Loucy (cell line): ENCODE measurements at regions not wholly inside any gene's neighbourhood (a gene's known extent, or its start where the extent isn't known, plus 50 kb on each side); places are given as distances from the start of the nearest gene placed in this dataset.

ENCODE experiments used
- EZH2phosphoT487 ChIP-seq: fragments of 200-600 bp; IDR thresholded peaks from 2 replicates; pipeline ENCODE4 v1.6.1; 2018; ENCODE audit warnings: antibody characterized with exemption, mild to moderate bottlenecking, moderate library complexity, borderline replicate concordance
- TF ChIP-seq, protein P1 (sequence below): fragments of 200-600 bp; sonication (generic); conservative IDR thresholded peaks from 2 replicates; pipeline ENCODE4 v1.5.1; 2014; ENCODE audit warnings: mild to moderate bottlenecking, antibody characterized with exemption, low read length

DNA sequence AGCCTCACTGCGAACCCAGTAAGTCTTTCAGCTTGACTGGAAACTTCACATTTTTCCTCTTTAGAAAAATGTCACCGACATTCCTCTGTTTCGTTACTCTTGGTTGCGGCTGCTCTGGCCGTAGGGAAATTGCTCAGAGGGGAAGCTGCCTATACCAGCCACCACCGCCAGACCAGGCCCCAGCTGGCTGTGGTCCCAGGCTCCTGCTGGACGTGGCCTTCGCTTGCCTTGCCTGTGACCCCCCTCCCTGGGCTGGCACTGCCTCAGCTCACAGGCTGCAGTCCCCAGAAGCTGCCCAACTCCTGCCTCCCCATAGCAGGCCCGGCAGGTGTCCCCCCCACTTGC lies 197.8 kb downstream of the MN1 start:
- TF ChIP-seq, protein P1, sequence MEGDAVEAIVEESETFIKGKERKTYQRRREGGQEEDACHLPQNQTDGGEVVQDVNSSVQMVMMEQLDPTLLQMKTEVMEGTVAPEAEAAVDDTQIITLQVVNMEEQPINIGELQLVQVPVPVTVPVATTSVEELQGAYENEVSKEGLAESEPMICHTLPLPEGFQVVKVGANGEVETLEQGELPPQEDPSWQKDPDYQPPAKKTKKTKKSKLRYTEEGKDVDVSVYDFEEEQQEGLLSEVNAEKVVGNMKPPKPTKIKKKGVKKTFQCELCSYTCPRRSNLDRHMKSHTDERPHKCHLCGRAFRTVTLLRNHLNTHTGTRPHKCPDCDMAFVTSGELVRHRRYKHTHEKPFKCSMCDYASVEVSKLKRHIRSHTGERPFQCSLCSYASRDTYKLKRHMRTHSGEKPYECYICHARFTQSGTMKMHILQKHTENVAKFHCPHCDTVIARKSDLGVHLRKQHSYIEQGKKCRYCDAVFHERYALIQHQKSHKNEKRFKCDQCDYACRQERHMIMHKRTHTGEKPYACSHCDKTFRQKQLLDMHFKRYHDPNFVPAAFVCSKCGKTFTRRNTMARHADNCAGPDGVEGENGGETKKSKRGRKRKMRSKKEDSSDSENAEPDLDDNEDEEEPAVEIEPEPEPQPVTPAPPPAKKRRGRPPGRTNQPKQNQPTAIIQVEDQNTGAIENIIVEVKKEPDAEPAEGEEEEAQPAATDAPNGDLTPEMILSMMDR, result no peak
- TF ChIP-seq EZH2phosphoT487, result no peak
